ENCODE measurements at regions not wholly inside any gene's neighbourhood (a gene's known extent, or its start where the extent isn't known, plus 50 kb on each side); places are given as distances from the start of the nearest gene placed in this dataset.
"Not testable (repeated sequence)": the region's sequence is repeated elsewhere in the genome, so short reads cannot be mapped to it uniquely, and the experiment has no call there.

DNA sequence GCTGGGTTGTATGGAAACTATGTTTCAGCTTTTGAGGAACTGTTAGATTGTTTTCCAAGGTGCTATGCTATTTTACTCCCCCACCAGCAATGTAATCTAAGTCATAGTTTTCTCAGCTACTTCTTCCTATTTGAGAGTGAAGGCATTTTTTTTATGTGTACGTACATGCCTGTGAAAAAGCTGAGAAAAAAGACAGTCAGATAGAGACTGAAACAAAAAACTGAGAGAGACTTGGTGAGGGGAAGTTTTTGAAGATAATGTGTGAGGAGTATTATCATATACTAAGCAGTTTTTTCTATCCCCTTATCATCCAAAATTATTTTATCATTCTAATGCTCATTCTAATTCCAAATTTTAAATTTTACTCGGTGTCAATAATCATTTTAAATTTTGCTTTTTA, 780.0 kb downstream of the BCKDHB start:
- Histone ChIP-seq H3K27me3 (no peaks in the 10 kb centered on the region), H3K9ac (ENCODE audit: low read depth in 2 of 2, low read length in 2 of 2) (no peak overlapping the region), H3K27ac (no peak overlapping the region), H3K4me1 (no peaks in the 10 kb centered on the region), H3K4me3 (no peak overlapping the region), H3K9me3 (no peaks in the 10 kb centered on the region), H3K36me3 (no peaks in the 10 kb centered on the region)
- DNase-seq = no peak
- TF ChIP-seq, protein P1, sequence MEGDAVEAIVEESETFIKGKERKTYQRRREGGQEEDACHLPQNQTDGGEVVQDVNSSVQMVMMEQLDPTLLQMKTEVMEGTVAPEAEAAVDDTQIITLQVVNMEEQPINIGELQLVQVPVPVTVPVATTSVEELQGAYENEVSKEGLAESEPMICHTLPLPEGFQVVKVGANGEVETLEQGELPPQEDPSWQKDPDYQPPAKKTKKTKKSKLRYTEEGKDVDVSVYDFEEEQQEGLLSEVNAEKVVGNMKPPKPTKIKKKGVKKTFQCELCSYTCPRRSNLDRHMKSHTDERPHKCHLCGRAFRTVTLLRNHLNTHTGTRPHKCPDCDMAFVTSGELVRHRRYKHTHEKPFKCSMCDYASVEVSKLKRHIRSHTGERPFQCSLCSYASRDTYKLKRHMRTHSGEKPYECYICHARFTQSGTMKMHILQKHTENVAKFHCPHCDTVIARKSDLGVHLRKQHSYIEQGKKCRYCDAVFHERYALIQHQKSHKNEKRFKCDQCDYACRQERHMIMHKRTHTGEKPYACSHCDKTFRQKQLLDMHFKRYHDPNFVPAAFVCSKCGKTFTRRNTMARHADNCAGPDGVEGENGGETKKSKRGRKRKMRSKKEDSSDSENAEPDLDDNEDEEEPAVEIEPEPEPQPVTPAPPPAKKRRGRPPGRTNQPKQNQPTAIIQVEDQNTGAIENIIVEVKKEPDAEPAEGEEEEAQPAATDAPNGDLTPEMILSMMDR (IDR thresholded peaks at IDR 0.05) = no peak
- intact Hi-C loops (cut with DNase I) = no loop called here

DNA sequence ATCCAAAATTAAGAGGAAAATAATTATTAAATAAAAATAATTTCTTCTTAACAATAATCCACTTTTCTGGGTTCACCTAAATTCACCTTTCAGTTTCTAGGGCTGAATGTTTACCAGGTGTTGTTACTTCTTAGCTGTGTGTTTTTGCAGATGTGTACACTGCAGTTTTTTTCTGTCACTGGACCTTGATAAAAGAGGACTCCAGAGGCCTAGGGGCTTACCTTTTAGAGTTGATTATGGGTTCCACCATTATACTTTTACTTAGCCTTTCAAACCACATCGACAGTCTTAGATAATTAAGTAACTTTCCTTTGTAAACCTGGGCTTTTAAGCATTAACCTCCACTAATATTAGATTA, 766.5 kb downstream of the BCKDHB start:
- TF ChIP-seq, protein P1 (IDR thresholded peaks at IDR 0.05) = no peak
- no peaks in the 10 kb centered on the region for H3K9me3 ChIP-seq
- intact Hi-C loops (cut with DNase I) = no loop called here
- no peak for DNase-seq
- no peak overlapping the region for H3K27ac ChIP-seq
- no peak overlapping the region for H3K4me3 ChIP-seq
- H3K4me1 ChIP-seq = no peaks in the 10 kb centered on the region
- no peak overlapping the region for H3K9ac ChIP-seq (ENCODE audit: low read depth in 2 of 2, low read length in 2 of 2)
- no peaks in the 10 kb centered on the region for H3K36me3 ChIP-seq
- H3K27me3 ChIP-seq = no peaks in the 10 kb centered on the region

DNA sequence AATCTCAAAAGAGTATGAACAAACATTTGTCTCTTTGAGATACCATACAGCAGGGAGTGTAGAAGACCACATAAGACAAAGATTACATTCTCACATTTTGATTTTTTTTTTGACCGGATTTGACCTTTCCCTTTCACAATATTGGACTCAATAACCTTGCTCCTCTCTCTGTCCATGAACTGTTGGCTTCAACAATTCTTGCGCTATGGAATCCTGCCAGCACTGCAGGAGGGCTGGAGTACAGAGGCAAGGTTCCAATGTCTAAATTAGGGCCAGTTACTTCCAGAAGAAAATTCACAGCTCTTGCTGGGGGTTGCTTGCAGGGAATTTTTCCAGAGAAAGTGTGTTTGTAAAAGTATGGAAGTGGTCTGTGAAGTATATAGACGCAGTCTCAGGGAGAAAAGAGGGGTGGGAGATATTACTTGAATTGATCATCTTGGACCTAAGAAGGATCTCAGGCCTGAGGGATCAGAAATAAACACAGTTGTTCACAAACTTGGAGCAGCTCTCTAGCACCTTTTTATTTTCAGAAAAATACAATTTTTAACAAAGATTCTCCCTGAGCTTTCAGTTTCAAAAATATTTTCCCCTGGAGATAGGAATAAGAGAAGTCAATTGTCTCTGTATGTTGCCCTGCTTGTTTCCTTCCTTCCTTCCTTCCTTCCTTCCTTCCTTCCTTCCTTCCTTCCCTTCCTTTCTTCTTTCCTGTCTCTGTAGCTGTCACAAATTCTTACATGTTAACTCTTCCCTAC, 765.9 kb downstream of the BCKDHB start:
- H3K27ac ChIP-seq = no peak overlapping the region
- H3K4me1 ChIP-seq = no peaks in the 10 kb centered on the region
- no peak for DNase-seq
- intact Hi-C loops (cut with DNase I) = no loop called here
- H3K9me3 ChIP-seq = no peaks in the 10 kb centered on the region
- H3K9ac ChIP-seq (ENCODE audit: low read depth in 2 of 2, low read length in 2 of 2) = no peak overlapping the region
- no peaks in the 10 kb centered on the region for H3K36me3 ChIP-seq
- TF ChIP-seq, protein P1 (IDR thresholded peaks at IDR 0.05) = no peak
- H3K4me3 ChIP-seq = no peak overlapping the region
- no peaks in the 10 kb centered on the region for H3K27me3 ChIP-seq

DNA sequence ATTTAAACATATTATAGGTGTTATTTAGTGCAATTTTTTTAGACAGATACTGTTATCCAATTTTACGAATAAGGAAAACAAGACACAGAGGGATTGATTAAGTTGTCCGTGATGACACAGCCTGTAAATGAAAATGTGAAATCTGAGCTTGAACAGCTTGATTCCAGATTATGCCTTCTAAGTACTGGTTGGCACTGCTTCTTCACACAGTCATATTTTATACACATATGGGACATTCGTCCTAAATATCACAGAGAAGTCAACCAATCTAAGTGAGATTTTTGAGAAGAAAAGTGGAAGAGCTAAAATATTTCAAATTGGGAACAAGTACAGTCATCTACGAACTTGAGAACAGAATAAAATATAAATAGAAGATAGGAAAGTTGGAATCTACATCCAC, 756.3 kb downstream of the BCKDHB start:
- H3K4me1 ChIP-seq = no peaks in the 10 kb centered on the region

DNA sequence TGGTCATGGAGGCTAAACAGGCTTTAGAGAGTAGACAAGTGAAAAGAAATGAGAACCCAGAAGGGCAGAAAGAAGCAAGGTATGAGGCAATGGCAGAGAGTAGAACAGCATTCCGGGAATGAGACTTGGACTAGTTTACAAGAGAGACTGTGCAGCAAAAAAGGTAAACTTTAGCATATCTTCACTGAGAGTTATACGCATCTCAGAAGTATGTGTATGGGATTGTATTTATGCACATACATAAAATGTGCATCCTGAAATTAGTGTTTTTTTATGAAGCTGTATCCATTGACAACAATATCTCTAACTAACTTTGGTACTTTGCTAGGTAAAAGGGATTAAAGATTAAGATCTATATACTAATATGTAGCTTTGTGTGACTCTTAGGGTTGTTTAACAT, 753.6 kb downstream of the BCKDHB start:
- Histone ChIP-seq H3K36me3 (no peaks in the 10 kb centered on the region), H3K9me3 (no peaks in the 10 kb centered on the region), H3K27ac (no peak overlapping the region), H3K4me3 (no peak overlapping the region), H3K9ac (ENCODE audit: low read depth in 2 of 2, low read length in 2 of 2) (no peak overlapping the region), H3K4me1 (no peaks in the 10 kb centered on the region), H3K27me3 (no peaks in the 10 kb centered on the region)
- intact Hi-C loops (cut with DNase I) = no loop called here
- TF ChIP-seq, protein P1 (IDR thresholded peaks at IDR 0.05) = no peak
- DNase-seq = no peak

More for the DNA sequence above, 756.3 kb downstream of the BCKDHB start:
- Histone ChIP-seq H3K27me3 (no peaks in the 10 kb centered on the region), H3K9me3 (no peaks in the 10 kb centered on the region), H3K27ac (no peak overlapping the region), H3K9ac (ENCODE audit: low read depth in 2 of 2, low read length in 2 of 2) (no peak overlapping the region), H3K36me3 (no peaks in the 10 kb centered on the region), H3K4me3 (no peak overlapping the region)
- intact Hi-C loops (cut with DNase I) = no loop called here
- DNase-seq = no peak
- TF ChIP-seq, protein P1 (IDR thresholded peaks at IDR 0.05) = no peak

DNA sequence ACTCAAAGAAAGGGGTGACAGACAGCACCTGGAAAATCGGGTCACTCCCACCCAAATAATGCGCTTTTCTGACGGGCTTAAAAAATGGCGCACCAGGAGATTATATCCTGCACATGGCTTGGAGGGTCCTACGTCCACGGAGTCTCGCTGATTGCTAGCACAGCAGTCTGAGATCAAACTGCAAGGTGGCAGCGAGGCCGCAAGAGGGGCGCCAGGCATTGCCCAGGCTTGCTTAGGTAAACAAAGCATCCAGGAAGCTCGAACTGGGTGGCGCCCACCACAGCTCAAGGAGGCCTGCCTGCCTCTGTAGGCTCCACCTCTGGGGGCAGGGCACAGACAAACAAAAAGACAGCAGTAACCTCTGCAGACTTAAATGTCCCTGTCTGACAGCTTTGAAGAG, 741.5 kb downstream of the BCKDHB start:
- DNase-seq; H3K9ac ChIP-seq (ENCODE audit: low read depth in 2 of 2, low read length in 2 of 2); H3K4me1 ChIP-seq; H3K36me3 ChIP-seq; H3K27ac ChIP-seq; H3K9me3 ChIP-seq; H3K27me3 ChIP-seq; intact Hi-C loops (cut with DNase I); H3K4me3 ChIP-seq: not testable (repeated sequence)
